HG03342 (cell line): ENCODE measurements at regions not wholly inside any gene's neighbourhood (a gene's known extent, or its start where the extent isn't known, plus 50 kb on each side); places are given as distances from the start of the nearest gene placed in this dataset.
"Not testable (repeated sequence)": the region's sequence is repeated elsewhere in the genome, so short reads cannot be mapped to it uniquely, and the experiment has no call there.

ENCODE experiments used
- ATAC-seq: cut with Tn5 transposase; IDR thresholded peaks from one replicate; pipeline ENCODE4 v1.9.1; 2021; ENCODE audit warnings: mild to moderate bottlenecking, moderate library complexity; ENCODE audit not compliant: unreplicated experiment

DNA sequence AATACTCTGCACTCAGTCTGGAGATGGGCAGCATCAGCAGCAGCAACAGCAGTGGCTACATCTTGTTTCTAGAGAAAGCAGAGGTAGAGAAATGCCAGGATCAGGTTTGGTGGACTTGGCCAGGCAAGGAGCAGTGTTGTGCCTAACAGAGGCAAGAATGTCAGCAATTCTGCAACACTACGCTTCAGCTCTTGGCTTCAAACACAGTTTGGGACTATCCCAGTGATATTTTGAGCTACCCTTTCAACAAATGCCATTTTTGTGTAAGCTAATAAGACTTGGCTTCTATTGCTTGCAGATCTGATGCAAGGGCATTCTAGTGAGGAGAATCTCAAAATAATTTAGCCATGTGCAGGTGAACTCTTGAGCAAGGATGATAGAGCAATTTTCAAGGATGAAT is 271.3 kb downstream of the PCDH20 start:
- ATAC-seq, result no peak

DNA sequence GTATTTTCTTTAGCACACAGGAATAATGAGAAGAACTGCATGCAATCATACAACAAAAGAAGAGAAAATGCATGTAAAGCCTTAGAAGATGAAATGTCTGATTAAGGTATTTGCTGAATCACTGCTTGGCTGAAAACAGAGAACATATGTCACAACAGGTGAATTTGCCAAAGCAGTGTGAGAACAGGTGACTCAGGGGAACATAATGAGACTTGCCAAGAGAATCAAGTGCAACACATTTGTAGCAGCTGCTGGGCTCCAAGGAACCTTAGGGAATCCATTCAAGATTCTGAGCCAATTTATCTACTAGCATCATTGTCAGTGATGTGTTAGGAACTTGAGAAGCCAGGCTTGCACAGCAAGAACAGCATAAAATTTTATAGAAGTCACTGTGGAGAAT is 273.1 kb downstream of the PCDH20 start:
- no peak for ATAC-seq

DNA sequence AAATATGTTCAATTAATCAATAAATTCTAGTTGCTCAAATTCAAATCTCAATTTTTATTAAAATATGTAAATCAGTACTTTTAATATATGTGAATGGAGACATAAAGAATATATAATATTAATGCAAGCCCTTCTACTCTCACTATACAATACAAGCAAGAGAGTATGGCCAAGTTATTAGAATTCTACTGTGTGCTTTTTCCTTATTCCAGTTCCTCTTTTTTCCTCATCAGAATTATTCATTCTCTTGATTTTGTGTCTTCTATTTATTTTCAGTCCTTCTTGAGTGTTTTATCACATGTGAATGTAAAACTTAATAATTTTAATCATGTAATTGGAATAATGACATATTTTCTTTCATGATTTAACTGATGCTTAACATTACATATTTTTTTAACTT is 276.8 kb downstream of the PCDH20 start:
- ATAC-seq, result no peak

DNA sequence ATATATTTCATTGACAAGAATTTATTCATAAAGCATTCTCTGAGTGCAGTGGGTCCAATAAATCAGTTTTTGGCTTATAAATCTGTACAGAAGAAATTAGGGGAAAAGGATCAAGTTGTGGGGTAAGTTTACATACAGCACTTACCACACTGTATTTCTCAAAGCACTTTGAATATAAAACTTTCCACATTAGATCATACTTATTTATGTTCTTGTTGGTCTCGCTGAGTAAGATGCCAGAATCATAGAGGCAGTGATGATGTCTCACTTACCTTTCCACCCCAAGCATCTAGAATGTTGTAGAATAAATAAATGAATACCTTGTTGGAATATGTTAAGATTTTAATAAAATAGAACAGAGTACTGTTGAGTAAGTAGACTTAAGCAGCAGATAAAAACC is 279.1 kb downstream of the PCDH20 start:
- no peak for ATAC-seq

DNA sequence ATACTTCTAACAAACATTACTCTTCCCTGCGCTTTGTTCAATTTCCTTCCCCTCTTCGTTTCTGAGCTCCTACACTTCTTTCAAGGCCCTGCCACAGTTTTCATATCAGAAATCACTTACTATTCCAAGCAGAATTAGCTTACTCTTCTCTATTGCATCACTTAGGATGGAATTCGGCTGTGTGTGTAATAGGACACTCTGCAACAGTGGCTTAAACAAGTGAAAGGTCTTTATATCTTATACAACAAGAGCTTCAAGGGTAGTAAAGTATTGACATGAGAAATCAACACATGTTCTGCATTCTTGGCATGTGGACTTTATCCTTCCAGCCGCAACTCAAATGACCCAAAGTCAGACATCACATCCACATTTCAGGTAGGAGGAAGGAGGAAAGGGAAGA is 279.6 kb downstream of the PCDH20 start:
- ATAC-seq, result no peak

DNA sequence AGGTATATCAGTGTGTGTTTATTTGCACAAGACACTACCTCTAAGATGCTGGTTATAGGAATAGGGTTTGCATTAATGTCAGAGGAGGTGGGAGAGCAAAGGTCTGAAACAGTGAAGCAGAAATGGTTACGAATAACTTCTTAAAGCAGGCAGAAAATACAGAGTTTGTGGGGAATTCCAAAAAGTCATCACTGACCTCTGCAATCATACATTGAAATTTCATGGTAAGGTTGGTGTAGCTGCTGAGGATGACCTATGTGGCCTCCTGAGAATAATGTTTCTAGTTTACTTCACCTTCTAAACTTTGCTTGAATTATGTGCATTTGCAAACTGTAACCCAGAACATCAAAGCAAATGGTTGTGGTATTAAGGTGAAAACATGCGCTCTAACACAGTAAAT is 280.1 kb downstream of the PCDH20 start:
- no peak for ATAC-seq

DNA sequence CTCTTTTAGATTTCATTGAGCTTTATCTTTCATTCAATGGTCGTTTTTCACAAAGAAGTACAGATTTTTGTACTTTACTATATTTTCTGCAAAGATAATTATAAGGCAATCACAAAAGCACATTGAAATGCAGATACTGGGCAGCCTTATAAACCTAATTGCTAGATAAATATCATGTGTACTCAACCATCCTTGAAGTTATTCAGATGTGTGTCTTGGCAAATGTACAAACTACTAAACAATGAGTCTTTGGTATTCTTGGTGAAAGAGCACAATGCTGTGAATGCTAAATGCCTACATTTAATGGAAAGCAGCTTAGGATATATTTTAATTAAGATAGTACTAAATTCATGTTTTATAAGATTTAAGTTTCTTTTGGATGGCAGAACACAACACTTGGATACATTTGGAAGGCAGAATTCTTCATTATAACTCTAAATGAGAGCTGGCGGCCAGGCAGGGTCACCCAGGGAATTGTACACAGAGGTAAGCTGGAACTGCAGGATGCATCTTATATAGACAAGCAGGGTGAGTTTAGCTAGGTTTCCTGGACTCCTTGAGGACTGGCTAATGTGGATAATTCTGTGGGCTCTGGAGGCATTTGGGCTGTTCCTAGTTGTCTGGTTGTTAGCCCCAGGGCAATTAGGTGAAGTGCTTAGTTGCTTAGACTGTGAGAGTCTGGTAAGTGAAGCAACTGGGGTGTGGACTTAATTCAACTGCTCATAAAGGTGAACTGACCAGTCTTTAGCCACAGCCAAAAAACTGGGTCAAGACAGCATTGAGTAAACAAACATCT is 286.6 kb downstream of the PCDH20 start:
- no peak for ATAC-seq

DNA sequence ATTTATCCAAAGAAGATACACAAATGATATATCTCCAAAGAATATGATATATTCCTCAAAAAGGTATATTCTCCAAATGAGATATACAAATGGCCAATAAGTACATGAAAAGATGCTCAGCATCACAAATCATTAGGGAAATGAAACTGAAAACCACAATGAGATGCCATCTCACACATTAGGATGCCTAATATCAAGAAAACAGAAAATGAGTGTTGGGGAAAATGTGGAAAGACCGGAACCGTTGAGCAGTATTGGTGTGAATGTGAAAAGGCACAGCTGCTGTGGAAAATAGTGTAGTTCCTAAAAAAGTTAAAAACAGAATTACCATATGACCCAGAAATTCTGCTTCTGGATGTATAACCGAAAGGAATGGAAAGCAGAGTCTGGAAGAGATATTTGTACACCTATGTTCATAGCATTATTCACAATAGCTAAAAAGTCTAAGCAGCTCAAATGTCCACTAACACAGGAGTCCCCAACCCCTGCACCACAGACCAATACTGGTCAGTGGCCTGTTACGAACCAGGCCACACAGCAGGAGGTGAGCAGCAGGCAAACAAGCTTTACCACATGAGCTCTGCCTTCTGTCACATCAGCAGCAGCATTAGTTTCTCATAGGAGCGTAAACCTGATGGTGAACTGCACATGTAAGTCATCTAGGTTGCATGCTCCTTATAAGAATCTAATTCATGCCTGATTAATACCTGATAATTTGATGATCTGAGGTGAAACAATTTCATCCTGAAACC is 291.9 kb downstream of the PCDH20 start:
- peak; percentile 64 for ATAC-seq

DNA sequence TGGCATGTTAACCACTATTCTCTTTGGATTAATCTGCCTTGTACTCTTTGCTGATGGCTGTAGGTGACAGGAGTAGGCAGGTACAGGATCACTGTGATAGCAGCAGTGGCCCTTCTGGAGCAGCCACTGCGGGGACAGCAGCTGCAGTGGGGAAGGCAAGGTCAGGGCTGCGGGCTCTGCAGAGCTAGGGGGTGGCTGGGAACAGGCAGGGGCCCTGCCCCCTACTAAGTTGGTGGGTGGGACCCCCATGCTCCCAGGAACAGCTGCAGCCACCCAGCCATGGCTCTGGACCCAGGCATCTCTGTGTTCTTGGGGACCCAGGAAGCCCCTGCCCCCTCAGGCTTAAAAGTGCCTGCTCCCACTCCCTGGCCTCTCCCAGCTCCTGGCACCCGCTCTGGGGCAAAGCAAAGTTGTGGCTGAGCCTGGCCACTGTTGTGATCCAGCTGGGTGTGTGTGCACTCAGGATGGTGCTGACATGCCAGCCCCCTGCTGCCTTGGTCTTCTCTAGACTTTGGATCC is 302.4 kb downstream of the PCDH20 start:
- no peak for ATAC-seq

DNA sequence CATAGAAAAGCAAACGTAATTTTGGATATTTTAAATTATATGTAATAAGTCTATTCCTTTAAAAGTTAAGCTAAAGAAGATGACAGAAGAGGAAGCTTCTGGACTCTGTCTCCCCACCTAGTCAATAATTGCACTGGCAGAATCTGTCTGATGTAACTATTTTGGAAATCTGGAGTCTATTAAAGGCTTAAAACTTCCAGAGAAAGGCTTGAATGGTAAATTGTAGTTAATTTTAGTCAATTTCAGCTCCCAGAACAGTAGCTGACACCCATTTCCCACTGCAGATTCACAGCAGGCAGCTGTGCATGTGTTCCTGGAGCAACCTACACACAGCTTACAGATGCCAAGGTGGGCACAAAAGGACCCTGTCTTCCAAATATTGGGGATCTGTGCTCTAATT is 304.1 kb downstream of the PCDH20 start:
- no peak for ATAC-seq

DNA sequence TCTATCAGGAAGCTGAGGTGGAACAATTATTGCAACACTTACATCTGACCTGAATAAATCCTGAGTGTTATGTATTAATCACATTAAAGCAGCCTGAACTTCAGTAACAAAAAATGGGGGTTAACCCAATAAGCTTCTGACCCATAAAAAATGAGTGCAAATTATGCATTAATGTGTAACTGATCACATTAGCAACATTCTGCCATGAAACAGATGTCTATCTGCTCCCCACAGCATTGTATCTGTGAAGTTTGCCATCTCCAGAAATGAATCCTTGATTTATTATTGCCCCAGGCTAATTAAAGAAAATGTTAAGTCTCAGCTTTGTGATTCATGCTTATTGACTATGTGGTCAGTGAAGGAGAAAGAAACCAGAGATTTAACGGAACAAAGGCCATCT is 304.9 kb downstream of the PCDH20 start:
- ATAC-seq, result no peak

DNA sequence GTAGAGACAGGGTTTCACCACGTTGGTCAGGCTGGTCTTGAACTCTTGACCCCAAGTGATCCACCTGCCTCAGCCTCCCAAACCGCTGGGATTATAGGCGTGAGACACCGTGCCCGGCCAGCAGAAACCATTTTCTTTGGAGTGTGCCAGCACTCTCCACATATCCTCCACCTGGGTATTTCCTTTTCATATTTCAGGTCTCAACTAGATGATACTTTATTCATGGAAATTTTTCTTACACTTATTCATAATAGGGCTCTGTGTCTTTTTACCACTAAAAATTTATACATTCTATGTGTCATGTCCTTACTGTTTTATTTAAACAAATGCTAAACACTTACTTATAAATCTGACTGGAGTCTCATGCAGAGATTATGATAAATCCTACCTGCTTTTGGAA is 305.9 kb downstream of the PCDH20 start:
- ATAC-seq, result no peak

DNA sequence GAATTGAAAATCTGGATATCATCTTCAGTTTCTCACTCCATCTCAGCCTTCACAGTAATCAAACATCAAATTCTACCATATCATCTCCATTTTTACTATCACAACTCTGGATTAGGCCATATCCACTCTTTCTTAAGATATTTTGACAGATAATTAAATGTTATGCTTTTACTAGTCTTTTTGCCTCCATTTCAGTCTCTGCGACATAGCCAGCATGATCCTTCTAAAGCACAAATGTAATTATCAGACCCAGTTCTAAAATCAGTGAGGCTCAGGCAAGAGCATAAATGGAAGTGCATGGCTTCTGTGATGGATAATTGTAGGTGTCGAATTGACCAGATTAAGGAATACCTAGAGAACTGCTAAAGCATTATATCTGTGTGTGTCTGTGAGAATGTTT is 307.7 kb downstream of the PCDH20 start:
- ATAC-seq, result no peak

DNA sequence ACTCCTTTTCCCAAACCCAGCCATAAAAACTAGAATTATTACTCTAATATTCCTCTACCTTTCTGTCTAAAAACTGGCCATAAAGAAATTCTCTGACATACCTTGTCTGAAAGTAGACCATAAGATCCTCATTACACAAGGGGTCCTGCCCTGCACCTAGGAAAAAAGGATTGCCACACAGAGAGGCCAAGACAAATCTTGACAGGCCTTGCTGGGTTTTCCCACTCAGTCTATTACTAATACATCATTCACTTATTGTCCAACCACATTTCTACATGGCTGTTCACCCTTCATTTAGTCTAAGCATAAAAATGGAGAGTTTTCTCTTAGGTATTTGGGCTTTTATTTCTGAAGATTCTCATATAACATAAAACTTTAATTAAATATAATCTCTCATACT is 319.8 kb downstream of the PCDH20 start:
- no peak for ATAC-seq

DNA sequence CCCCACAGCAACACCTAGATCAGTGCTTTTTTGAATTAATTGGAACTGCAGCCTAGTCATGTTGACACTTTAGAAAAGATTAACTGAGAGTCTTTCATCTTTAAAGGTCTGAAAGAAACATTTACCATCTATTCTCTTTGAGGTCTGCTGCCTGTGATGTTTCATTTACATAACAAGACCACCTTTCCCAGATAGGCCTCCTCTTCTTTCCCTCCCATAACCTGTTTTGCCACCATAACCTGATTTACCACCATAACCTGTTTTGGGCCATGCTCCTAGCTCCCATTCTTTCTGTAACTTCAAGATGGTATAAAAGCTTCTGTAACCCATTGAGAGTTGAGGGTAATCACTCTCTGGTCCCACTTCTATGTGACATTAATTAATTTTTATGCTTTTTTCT is 320.8 kb downstream of the PCDH20 start:
- ATAC-seq, result no peak

DNA sequence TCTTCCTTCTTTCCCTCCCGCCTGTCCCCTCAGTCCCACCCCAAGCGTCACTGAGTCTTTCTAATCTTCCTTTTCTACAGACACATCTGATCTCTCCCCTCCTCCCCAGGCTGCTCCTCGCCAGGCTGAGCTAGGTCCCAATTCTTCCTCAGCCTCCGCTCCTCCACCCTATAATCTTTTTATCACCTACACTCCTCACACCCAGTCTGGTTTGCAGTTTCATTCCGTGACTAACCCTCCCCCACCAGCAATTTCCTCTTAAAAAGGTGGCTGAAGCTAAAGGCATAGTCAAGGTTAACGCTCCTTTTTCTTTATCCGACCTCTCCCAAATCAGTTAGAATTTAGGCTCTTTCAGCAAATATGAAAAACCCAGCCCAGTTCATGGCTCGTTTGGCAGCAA is 325.8 kb downstream of the PCDH20 start:
- not testable (repeated sequence) for ATAC-seq

DNA sequence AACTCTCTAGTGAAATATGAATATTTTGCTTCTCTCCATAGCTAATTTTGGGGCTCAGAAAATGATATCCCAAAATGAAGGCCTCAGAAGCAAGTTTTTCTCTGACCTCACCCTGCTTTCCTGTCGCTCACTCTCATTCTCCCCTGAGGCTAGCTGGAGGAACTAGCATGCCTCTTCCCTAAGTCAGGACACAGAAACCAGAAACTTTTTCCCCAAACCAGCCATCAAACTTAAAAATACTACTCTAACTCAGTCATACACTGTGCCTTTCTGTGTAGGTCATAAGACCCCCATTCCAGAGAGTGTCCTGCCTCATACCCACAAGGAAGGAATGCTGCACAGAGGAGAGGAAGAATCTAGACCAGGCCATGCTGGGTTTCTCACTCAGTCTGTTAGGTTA is 329.6 kb downstream of the PCDH20 start:
- no peak for ATAC-seq

DNA sequence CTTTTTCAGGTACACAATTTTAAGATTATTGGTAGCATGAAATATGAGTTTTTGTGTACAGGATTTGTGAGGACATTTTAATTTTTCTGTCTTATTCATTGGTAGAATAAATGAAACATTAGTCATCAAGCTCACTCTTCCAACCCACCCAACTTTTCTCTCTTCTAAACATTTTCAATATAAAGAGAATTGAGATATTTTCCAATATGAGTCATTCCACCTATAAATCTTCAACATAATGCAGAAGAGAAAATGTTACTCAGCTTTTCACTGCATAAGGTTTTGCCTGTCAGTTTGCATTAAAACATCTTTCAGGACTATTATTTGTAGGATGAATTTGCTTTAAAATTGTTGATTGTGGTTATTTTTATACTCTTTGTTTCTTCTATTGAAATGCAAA is 330.7 kb downstream of the PCDH20 start:
- ATAC-seq, result no peak

DNA sequence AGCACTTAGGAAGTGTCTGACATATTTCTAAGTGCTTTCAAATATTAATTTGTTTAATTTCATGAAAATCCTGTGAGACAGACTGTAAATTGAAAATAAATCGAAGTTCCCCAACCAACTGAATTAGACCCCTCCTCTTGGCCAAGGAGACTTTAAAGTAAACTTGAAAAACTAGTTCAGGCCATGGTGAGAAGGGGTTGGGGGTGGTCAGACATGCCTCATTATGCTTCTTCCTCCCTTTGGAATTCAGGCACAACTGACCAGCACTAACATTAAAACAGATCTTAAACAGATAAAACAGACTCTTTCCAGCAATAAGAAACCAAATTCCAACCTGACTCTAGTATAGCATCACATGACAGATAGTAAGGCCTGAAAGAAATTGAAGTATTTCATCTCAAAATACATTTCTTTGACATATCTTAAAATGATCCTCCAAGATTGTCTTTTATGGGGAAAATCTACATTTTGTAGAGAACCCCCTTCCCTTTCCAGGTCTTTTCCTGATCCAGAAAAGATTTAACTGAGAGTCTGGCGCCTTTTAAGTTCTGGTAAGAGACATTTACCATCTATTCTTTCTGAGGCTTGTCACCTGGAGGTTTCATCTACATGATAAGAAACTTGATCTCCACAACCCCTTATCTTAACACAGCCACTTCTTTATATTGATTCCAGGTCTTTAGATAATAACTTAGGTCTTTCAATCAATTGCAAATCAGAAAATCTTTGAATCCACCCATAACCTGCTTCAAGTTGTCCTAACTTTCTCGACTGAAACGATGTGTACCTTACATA is 336.5 kb downstream of the PCDH20 start:
- ATAC-seq, result no peak

DNA sequence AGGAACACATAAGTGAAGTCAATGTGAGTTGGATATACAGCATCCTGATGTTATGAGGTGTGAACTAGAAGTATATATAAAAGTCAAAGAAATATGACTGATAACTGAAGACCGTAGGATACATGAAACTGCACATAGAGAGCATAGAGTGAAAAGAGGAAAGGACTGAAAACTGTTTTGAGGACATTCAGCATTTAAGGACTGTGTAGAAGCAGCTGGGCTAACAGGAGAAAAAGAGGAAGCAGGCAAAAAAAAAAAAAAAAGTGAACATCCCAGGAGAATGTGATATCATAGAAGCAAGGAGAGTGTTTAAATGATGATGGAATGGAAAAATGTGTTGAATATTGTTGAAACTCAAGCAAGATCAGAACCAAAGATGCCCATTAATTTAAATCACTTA is 363.5 kb downstream of the PCDH20 start:
- no peak for ATAC-seq

DNA sequence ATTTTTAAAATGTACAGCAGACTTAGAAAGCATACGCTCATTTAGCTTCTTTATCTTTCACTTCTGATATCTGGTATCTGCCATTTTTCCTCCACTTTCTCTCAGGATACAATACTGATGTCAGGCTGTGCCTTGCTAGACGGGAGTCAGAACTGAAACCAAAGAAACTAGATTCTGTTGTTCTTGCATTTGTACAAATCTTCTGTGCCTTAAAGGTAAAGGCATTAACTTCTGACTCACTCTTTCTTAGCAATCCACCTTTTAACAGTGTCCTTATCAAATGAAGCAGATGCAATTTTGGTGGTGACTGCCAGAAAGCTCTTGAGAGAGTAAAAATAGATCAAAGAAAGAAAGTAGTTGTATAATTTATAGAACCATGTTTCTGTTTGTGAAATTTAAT is 370.4 kb downstream of the PCDH20 start:
- ATAC-seq, result no peak

DNA sequence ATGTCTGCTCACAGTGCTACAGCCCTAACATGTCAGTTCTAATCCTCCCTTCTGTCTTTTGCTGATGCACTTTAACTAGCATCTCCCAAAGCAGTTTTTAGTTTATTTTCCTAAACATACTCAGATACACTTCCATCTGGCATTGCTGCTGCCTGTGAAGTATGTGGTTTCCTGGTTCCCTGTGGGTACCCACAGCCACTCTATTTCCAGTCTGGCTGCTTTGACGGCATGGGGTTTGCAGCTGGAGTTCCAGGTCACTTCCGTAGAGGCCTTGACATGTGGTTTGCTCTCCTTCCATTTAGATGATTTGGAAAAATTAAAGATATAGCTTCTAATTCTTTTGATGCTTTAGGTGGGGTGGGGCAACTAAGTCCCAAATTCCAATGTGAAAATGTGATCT is 375.5 kb downstream of the PCDH20 start:
- no peak for ATAC-seq
